ENCODE measurements at regions not wholly inside any gene's neighbourhood (a gene's known extent, or its start where the extent isn't known, plus 50 kb on each side); places are given as distances from the start of the nearest gene placed in this dataset.

DNA sequence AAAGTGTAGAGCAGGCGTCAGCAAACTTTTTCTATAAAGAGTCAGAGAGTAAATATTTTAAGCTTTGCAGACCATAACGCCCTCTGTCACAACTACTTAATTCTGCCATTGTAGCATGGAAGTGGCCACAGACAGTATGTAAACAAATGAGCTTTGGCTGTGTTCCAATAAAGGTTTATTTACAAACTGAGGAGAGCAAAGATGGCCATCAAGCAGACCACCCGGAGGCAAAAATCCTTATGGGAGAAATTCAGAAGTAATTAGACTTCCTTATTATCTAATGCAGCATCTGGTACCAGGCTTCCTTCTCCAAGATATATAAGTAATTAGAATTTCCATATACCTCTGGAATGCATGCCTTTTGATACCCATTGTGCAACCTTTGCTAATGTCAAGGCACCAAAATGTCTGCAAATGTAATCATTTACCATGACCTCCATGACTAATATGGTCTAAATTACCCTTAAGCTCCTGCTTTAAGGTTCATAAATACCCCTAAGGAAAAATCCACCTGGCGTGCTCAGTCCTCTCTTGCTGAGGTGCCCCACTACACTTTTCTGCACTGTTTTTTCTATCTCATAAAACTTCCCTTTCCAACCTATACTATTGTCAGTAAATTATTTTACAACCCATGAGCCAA is 377.8 kb downstream of the MATN1 start:
- DNase-seq: no peak

GRCh38 chr1:30343562-30343961 is 379.8 kb downstream of the MATN1 start:
- DNase-seq: no peak

DNA sequence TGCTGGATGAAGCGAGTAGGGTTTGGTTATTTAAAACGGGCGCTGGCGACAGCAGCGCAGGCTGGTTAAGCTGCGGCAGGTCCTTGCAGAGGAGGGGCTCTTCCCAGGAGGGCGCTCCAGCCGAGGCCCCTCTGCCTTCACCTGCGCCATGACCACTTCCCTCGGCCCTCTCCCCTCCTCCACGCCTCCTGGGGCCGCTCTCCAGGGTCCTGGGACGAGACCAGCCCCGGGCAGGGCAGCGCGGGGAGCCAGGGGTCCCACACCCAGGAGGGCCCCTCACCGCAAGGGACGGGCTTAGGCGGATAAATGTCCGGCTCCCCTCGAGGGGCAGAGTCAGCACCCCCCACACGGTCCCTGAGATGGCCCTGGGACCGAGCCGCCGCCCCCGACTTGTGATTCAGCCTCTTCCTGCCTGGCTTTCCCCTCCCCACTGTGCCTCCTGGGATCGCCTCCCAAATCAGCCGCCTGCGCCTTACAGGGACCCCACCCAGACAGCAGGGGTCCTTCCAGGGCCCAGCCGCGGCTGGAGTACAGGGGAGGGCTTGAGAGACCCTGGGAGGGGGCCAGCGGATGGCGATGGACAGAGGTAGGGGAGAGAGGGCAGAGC is 380.7 kb downstream of the MATN1 start:
- DNase-seq: no peak

DNA sequence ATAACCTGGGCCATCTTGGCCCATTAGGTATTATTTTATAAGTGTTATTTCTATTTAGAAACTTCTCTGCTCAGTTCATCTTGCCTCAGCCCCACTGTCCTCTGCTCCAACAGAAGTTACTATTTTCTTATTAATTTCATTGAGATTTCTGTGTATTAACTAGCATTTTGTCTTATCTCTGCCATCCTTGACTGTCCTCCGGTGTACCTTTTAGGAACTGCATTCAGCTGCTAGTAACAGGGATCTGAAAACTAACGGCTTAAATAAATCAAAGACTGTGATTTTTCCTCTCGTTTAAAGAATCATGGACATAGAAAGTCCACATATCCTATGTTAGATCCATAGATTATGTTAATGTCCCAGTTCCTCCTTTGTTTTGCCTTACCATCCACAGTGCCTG is 382.5 kb downstream of the MATN1 start:
- no peak for DNase-seq

- DNase-seq: no peak
These were observed 383.5 kb downstream of the MATN1 start for GRCh38 chr1:30339866-30340265.

- DNase-seq: no peak
These were observed 384.6 kb downstream of the MATN1 start for GRCh38 chr1:30338765-30339164.

- DNase-seq: no peak
These were observed 386.1 kb downstream of the MATN1 start for GRCh38 chr1:30337324-30337620.

GRCh38 chr1:30336550-30337323 is 386.6 kb downstream of the MATN1 start:
- no peak for DNase-seq

DNA sequence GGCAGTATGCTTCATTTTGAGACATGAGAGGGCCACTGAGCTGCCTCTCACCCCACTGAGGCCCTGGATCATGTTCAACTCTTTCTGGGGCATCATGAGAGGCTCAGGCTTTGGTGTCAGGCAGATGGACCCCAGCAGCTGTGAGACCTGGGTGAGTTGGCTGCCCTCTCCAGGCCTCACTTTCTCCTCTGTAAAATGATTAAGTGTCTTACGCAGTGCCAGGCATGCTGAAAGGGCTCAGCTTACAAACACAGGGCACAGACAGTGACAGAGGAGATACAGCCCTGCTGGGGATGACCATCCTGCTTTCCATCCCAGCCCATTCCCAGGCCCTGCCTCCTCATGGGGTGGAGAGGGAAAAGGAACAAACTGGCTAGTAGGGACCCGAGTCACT is 387.4 kb downstream of the MATN1 start:
- no peak for DNase-seq

DNA sequence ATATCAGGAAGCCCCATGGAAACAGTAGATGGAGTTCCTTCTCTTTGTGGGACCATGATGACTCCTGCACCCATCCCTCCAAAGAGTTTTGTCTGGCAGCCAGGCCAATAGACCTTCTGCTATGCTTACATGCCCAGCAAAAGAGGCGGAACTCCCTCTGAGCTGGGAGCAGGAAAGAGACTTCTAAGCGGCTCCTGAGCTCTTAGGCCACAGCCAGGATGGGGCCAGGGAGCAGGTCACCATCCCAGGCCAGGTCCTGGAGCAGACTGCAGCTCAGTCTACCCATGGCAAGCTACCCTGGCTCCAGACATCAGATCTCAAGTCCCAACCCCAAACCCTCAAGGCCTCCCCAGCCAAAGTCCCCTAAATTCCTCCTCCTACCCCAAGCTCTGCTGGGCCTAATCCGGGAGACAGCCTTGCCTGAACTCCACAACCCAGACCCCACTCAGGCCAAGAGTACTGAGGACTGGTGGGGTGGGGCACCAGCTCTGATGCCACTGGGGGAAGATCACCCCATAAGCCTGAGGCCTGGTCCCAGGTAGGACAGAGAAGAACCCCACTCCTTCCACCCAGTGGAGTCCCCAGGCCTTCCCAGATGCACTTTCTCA is 387.9 kb downstream of the MATN1 start:
- DNase-seq: no peak

- no peak for DNase-seq
These were observed 388.6 kb downstream of the MATN1 start for GRCh38 chr1:30334767-30335166.

GRCh38 chr1:30332116-30333094 is 391.0 kb downstream of the MATN1 start:
- DNase-seq: no peak

DNA sequence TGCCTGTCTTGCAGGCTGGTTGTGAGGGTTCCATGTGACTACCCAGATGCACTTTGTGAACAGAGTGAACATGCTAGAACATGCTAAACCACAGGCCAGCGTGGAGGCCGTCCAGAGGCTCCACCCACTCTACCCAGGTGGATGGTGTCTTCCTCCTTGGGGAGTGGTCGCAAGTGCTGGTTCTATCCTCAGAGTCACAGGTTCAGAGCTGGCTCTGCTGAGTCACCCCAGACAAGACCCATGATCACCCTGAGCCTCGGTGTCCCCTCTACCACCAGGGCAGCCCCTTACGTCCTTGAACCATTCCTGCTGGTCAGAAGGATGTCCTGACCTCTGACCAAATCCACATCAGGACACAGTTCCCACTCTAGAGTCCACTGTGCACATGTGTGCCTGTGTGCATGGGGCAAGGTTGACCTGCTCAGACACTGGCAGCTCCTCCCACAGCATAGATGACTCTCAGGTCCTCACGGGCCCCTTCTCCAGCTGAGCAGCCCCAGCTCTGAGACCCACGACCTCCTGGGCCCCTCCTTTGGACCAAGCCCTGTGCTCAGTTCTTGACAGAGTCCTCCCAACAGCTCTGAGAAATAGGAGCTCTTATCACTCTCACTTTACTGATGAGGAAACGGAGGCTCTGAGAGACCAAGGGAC is 391.8 kb downstream of the MATN1 start:
- DNase-seq: no peak

DNA sequence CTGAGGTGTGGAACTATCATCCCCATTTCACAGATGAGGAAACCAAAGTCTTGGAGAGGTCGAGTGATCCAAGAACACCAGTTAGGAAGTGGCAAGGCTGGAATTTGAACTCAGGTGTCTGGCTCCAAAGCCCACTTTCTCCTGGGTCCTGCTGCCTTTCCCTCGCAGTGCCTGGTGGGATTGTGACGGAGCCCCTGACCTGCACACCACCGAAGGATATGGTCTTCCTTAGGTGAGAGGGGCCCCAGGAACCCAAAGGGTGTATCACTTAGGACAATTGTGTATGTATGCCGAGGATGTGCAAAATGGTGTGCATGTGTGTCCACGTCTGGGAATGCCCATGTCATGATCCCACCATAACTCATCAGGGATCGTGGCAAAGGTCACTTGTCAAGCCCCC is 392.7 kb downstream of the MATN1 start:
- DNase-seq: no peak

DNA sequence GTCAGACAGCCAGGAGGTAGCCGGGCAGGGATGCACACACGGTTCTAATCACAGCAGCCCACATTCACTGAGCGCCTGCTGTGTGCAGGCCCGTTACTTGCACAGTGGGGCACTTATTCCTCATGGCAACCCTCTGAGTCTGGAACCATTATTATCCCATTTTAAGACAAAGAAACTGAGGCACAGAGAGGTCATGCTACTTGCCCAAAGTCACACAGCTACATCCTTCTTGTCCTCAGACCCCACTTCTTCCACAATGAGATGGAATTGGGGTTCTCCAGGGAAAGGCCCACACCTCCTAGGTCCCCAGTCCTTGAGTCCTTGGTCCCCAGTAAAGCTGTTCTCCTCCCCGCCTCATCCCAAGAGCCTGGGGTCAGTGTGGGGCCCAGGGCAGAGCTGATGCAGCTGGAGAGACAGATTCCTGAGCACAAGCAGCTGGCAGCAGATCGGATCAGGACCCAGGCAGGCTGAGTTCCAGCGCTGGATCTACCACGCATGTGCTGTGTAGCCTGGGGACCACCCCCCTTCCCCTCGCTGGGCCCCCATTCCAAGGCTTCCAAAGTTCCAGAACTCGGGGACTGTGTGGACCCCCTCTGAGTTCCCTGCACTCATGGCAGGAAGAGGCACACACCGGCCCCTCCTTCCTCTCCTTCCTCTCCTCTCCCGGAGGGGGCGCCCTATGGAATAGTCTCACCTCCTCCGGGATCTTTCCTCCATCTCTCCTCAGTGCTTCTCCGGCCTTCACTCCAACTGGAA is 393.4 kb downstream of the MATN1 start:
- no peak for DNase-seq

DNA sequence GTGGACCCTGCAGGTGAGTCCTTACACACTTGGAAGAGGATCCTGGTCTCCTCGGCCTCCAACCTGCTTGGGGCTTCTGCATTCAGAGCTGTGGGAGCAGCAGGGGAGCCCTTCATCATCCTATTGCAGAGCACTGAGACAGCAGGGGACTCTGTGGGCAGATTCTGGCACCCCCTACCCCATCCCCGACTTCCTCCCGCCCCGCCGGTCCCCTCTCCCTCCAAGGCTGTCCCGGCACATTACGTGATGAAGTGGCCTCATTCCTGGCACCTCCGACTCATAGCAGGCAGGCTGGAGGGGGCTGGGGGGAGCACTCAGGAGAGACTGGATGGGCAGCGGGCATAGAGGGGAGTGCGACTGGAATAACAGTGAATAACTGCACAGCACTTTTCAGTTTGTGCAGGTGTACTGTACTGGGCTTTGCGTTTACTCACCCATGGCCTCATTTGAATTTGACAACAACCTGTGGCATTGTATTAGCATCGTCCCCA is 394.1 kb downstream of the MATN1 start:
- no peak for DNase-seq

- DNase-seq: no peak
These were observed 394.8 kb downstream of the MATN1 start for GRCh38 chr1:30328401-30329262.

DNA sequence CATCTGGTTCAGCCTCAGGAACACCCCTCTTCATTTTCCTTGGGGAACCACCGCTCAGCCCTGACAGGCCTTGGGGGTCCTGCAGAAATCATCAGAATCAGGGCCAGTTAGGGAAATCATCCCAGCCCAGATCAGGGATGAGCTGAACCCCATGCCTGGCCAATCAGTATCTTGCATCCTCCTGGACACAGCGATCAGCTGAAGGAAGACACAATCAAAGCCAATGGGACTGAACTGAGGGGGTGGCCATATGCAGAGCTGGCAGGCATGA is 395.4 kb downstream of the MATN1 start:
- no peak for DNase-seq

DNA sequence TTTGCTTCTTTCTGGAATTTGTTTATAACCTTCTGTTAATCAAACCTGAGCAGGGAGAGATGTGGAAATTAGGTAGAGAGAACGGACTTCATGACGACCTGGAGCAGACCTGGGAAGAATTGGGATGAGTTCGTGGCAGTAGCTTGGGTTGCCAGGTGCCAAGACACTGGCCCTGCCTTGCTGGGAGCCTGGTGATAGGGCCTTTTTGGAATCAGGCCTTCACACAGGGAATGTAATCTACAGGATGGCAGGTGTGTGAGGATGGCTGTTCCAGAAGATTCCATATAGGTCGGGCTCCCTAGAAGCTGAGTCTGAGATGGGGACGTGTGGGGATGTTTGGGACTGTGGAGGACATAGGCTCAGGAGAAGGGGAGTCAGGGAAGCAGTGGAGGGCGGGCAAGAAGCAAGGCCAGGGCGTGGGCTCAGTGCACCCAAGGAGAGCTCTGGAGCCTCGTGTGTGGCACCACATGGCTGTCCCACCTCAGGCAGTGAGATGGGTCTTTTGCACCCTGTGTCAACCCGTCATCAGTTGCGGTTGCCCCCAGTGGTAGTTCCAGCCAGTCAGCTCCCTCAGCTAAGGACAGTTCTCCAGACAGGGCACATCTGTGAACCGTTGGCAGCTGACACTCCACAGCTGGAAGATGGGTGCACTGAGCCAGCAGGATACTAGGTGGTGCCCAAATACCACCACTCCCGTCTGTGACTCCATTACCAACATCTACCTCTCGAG is 395.9 kb downstream of the MATN1 start:
- DNase-seq: no peak

GRCh38 chr1:30325999-30326398 is 397.4 kb downstream of the MATN1 start:
- no peak for DNase-seq
